T-cell (primary cell): ENCODE measurements at regions not wholly inside any gene's neighbourhood (a gene's known extent, or its start where the extent isn't known, plus 50 kb on each side); places are given as distances from the start of the nearest gene placed in this dataset.

Experiments
- ATAC-seq, 4 experiments: fragments of 200-7000 bp in 3 of 4; fragments of 150-1000 bp in 1 of 4; cut with Tn5 transposase; replicated peaks in 1 of 4; 1 replicate in 3 of 4; 2 replicates in 1 of 4; pipeline ENCODE4 v1.10.0; 2021; ENCODE audit warnings: moderate library complexity in 3 of 4, mild to moderate bottlenecking in 2 of 4, moderate number of reproducible peaks in 1 of 4
- CTCF ChIA-PET, 2 donors: fragments of 300-600 bp; sonication (Branson Sonifier 250); formaldehyde crosslinking; loops; one replicate each; lab custom pipeline; 2022; ENCODE audit warnings: antibody characterized with exemption in 2 of 2; lab: Charles Lee
- POLR2A ChIA-PET, 2 donors: fragments of 300-600 bp; sonication (Branson Sonifier 250); formaldehyde crosslinking; loops; one replicate each; lab custom pipeline; 2022; ENCODE audit warnings: antibody characterized with exemption in 2 of 2; lab: Charles Lee
- DNase-seq, 35 experiments: peaks; one replicate each; pipeline versions ENCODE4 v3.0.0 to v3.0.0-alpha.2; 2013 to 2023
- H3K27ac ChIP-seq: one replicate; pipeline ENCODE4 v1.5.1; 2013; ENCODE audit warnings: low read length
- H3K27me3 ChIP-seq, 2 experiments: replicated peaks in 1 of 2; 1 replicate in 1 of 2; 2 replicates in 1 of 2; pipeline versions ENCODE4 v1.6.1 to v1.7.0; 2013; ENCODE audit warnings: low read length in 1 of 2, mixed read lengths in 1 of 2; ENCODE audit not compliant: control insufficient read depth in 2 of 2, insufficient read depth in 2 of 2; ENCODE audit errors: extremely low read depth in 1 of 2
- H3K36me3 ChIP-seq, 2 donors: 1 replicate in 1 of 2; 2 replicates in 1 of 2; pipeline versions ENCODE4 v1.6.1 to v1.7.0; 2013; ENCODE audit warnings: low read length in 1 of 2; ENCODE audit not compliant: control insufficient read depth in 2 of 2, insufficient read depth in 1 of 2; ENCODE audit errors: extremely low read depth in 1 of 2
- H3K4me1 ChIP-seq, 2 experiments: 1 replicate in 1 of 2; 2 replicates in 1 of 2; pipeline versions ENCODE4 v1.6.1 to v1.7.0; 2013; ENCODE audit warnings: low read length in 2 of 2, mixed read lengths in 1 of 2; ENCODE audit not compliant: insufficient read depth in 2 of 2, control insufficient read depth in 1 of 2; ENCODE audit errors: extremely low read depth in 1 of 2
- H3K4me3 ChIP-seq, 2 donors: 1 replicate in 1 of 2; 2 replicates in 1 of 2; pipeline versions ENCODE4 v1.5.1 to v1.7.0; 2013; ENCODE audit warnings: mild to moderate bottlenecking in 2 of 2, low read length in 1 of 2, moderate library complexity in 1 of 2; ENCODE audit not compliant: control insufficient read depth in 1 of 2; ENCODE audit errors: extremely low read depth in 1 of 2
- H3K9me3 ChIP-seq: 2 replicates; pipeline ENCODE4 v1.7.0; 2013
- H3K27ac Mint-ChIP-seq, 2 donors: one replicate each; pipeline ENCODE4 v1.8.0; 2020 to 2021; ENCODE audit warnings: mild to moderate bottlenecking in 2 of 2, mixed read lengths in 2 of 2
- H3K27me3 Mint-ChIP-seq, 2 donors: one replicate each; pipeline ENCODE4 v1.8.0; 2021 to 2022; ENCODE audit warnings: mixed read lengths in 2 of 2
- H3K36me3 Mint-ChIP-seq: one replicate; pipeline ENCODE4 v1.8.0; 2021; ENCODE audit warnings: mixed read lengths
- H3K4me1 Mint-ChIP-seq, 3 donors: one replicate each; pipeline ENCODE4 v1.8.0; 2020 to 2022; ENCODE audit warnings: mixed read lengths in 3 of 3, mild to moderate bottlenecking in 1 of 3
- H3K4me3 Mint-ChIP-seq, 3 donors: one replicate each; pipeline ENCODE4 v1.8.0; 2020 to 2022; ENCODE audit warnings: mild to moderate bottlenecking in 3 of 3, mixed read lengths in 3 of 3, moderate library complexity in 3 of 3
- H3K9me3 Mint-ChIP-seq, 3 donors: one replicate each; pipeline ENCODE4 v1.8.0; 2020 to 2022; ENCODE audit warnings: mixed read lengths in 3 of 3
- WGBS: methylation state at CpG from one replicate; pipeline ENCODE4 v1.1.5; 2013; ENCODE audit warnings: missing lambda C conversion rate; ENCODE audit not compliant: insufficient coverage; 5-methylcytosine and 5-hydroxymethylcytosine counted together

DNA sequence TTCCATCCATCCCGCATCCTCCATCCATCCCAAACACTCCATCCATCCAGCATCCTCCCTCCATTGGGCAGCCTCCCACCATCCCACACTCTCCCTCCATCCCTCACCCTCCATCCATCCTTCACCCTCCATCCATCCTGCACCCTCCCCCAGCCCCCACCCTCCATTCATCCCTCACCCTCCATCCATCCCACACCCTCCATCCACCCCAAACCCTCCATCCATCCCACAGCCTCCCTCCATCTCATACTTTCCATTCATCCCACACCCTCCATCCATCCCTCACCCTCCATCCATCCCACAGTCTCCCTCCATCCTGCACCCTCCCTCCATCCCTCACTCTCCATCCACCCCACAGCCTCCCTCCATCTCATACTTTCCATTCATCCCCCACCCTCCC lies 60.4 kb downstream of the FOXI2 start:
- Histone ChIP-seq H3K4me3 (no peak overlapping the region), H3K27ac (no peak overlapping the region), H3K9me3 (no peaks in the 10 kb centered on the region), H3K4me1 (no peaks in the 10 kb centered on the region), H3K36me3 (no peaks in the 10 kb centered on the region), H3K27me3 (peaks cover 0 to 13% of the 10 kb centered on the region in 2 experiments)
- Mint-ChIP-seq H3K27ac (no peak overlapping the region), H3K9me3 (no peaks in the 10 kb centered on the region), H3K36me3 (no peaks in the 10 kb centered on the region), H3K27me3 (peaks cover 23 to 26% of the 10 kb centered on the region in 2 donors), H3K4me1 (no peaks in the 10 kb centered on the region), H3K4me3 (no peak overlapping the region)
- DNase-seq (peak in 1 of 35 experiments; percentile 3), ATAC-seq (peak in 3 of 4 experiments; percentile 35 to 58 (median 44))
- ChIA-PET CTCF (no interaction called here), POLR2A (no interaction called here)
- WGBS: 100% methylated on average over 1 of the region's 1 CpG

DNA sequence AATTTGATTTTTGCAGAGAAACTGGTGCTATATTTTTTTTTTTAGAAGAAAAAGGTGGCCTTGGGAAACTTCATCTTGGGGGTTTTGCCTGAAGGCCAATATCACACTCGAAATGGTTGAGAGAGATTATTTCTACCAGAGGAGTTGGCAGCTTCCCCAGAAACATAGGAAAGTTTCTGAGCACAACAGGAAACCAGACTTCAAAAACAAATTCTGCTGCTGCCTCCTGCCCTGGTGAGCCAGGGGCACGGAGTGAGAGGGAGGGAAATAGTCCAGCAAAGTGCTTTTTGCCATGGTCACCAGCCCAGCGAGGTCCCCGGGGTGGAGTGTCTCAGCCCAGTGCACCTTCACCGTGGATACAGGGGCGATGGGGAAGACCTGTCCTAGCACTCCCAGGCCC lies 61.1 kb downstream of the FOXI2 start:
- 2% methylated on average over 5 of the region's 6 CpGs for WGBS
- no peak for ATAC-seq
- no peak overlapping the region for H3K4me3 ChIP-seq
- H3K9me3 ChIP-seq: no peaks in the 10 kb centered on the region
- Mint-ChIP-seq H3K36me3 (no peaks in the 10 kb centered on the region), H3K4me1 (no peaks in the 10 kb centered on the region), H3K4me3 (no peak overlapping the region), H3K9me3 (no peaks in the 10 kb centered on the region), H3K27me3 (peaks cover 26 to 29% of the 10 kb centered on the region in 2 donors), H3K27ac (no peak overlapping the region)
- H3K27me3 ChIP-seq: peaks cover 0 to 13% of the 10 kb centered on the region in 2 experiments
- no peaks in the 10 kb centered on the region for H3K36me3 ChIP-seq
- no peak for DNase-seq
- no peaks in the 10 kb centered on the region for H3K4me1 ChIP-seq
- H3K27ac ChIP-seq: no peak overlapping the region
- CTCF ChIA-PET: no interaction called here
- POLR2A ChIA-PET: no interaction called here

DNA sequence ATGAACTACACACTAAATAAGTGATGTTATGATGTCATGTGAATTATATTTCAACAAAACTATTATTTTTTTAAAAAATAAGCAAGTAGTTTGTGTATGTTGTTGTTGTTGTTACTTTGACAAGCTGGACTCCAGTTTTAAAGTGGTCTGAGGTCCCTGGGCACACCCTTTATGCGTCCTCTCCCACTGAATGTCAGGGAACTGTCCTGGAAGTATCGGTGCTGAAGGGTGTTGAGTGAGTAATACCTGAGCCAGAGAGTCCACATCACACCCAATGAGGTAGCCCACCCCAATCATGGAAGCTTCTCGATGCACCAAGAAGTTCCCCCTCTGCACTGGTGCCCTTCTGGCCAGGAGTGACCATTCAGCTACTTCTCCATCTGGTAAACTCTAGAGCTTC lies 64.3 kb downstream of the FOXI2 start:
- ChIA-PET CTCF (no interaction called here), POLR2A (no interaction called here)
- H3K27ac ChIP-seq: no peak overlapping the region
- no peaks in the 10 kb centered on the region for H3K9me3 ChIP-seq
- H3K27ac Mint-ChIP-seq: no peak overlapping the region
- H3K4me3 ChIP-seq: no peak overlapping the region
- H3K4me1 Mint-ChIP-seq: no peaks in the 10 kb centered on the region
- H3K27me3 Mint-ChIP-seq: peaks cover 24 to 34% of the 10 kb centered on the region in 2 donors
- no peak for DNase-seq
- WGBS: no CpG with 5 or more reads among the region's 3 CpGs
- peaks cover 0 to 21% of the 10 kb centered on the region in 2 experiments for H3K27me3 ChIP-seq
- no peaks in the 10 kb centered on the region for H3K9me3 Mint-ChIP-seq
- H3K4me3 Mint-ChIP-seq: no peak overlapping the region
- H3K4me1 ChIP-seq: no peaks in the 10 kb centered on the region
- no peaks in the 10 kb centered on the region for H3K36me3 Mint-ChIP-seq
- no peaks in the 10 kb centered on the region for H3K36me3 ChIP-seq
- no peak for ATAC-seq

DNA sequence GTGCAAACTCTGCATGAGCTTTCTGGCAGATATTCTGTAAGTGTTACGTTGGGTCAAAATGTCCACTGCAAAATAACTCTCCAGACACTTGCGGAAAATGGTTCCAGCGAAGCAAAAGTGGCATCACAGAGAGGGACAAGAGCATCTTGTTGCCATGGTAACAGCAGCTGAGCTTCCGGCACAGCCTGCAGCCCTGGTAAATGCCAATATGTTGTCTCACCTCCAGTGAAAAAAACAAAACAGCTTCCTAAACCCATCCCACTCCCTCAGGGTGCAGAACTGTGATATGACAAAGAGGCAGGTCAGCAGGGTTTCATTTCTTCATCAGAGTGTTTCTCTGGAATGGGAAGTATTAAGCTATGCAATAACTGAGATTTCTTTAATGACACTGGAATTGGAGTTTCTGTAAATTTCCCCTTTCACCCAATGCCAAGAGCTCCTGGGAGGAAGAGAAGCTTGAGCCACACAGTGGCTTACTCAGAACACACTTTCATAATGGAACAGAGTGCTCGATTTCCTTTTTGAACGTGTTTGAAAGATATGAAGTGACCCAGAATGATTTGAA lies 65.6 kb downstream of the FOXI2 start:
- no peak overlapping the region for H3K4me3 Mint-ChIP-seq
- Histone ChIP-seq H3K9me3 (no peaks in the 10 kb centered on the region), H3K4me1 (no peaks in the 10 kb centered on the region), H3K27me3 (peaks cover 0 to 15% of the 10 kb centered on the region in 2 experiments), H3K27ac (no peak overlapping the region), H3K4me3 (no peak overlapping the region), H3K36me3 (no peaks in the 10 kb centered on the region)
- H3K27me3 Mint-ChIP-seq: peaks cover 22 to 37% of the 10 kb centered on the region in 2 donors
- H3K27ac Mint-ChIP-seq: no peak overlapping the region
- DNase-seq (no peak), ATAC-seq (no peak)
- WGBS: 73% methylated on average over 4 of the region's 6 CpGs
- ChIA-PET POLR2A (no interaction called here), CTCF (no interaction called here)
- no peaks in the 10 kb centered on the region for H3K36me3 Mint-ChIP-seq
- H3K4me1 Mint-ChIP-seq: no peaks in the 10 kb centered on the region
- H3K9me3 Mint-ChIP-seq: no peaks in the 10 kb centered on the region

DNA sequence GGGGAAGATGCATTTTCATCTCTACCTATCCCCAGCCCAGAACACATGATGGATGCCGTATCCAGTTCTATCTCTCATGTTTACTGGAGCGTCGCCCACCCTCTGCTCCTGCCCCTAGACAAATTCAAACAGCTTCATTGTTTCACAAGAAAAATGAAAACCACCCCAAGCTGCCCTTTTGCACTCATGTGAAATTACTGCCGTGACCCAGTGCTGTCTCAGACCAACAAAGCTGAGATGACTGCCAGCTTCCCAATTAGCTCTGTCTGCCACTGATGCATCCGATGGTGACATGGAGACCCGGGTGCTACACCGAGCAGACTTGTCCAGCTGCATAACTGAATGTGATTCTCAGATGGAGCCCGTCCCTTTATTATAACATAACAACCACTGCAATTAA lies 67.7 kb downstream of the FOXI2 start:
- peaks cover 0 to 8% of the 10 kb centered on the region in 2 experiments for H3K27me3 ChIP-seq
- DNase-seq (no peak), ATAC-seq (no peak)
- H3K4me1 ChIP-seq: no peaks in the 10 kb centered on the region
- Mint-ChIP-seq H3K4me1 (no peaks in the 10 kb centered on the region), H3K9me3 (no peaks in the 10 kb centered on the region), H3K27me3 (peaks cover 17 to 27% of the 10 kb centered on the region in 2 donors), H3K27ac (no peak overlapping the region), H3K36me3 (no peaks in the 10 kb centered on the region), H3K4me3 (no peak overlapping the region)
- no peaks in the 10 kb centered on the region for H3K9me3 ChIP-seq
- POLR2A ChIA-PET: no interaction called here
- H3K4me3 ChIP-seq: no peak overlapping the region
- CTCF ChIA-PET: no interaction called here
- H3K36me3 ChIP-seq: no peaks in the 10 kb centered on the region
- WGBS: 100% methylated on average over 4 of the region's 8 CpGs
- H3K27ac ChIP-seq: no peak overlapping the region

DNA sequence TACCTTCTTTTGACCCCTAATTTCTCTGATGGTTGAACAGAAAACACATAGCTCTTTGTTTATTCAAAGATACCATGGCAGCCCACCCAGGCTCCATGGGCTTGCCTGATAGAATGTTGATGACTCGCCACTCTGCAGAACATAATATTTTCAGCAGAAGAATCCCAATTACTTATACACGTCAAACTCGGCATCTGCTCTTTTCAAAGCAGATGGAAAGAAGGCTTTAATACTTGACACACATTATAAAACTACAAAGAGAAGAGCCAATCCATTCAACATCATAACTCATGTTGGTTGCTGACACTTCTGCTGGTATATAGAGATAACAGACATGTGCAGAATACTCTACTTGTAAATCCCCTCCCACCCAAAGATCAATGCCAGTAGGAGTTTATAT lies 69.0 kb downstream of the FOXI2 start:
- ChIA-PET POLR2A (no interaction called here), CTCF (no interaction called here)
- no peaks in the 10 kb centered on the region for H3K9me3 Mint-ChIP-seq
- DNase-seq: no peak
- no peak for ATAC-seq
- 100% methylated on average over 1 of the region's 3 CpGs for WGBS
- H3K4me1 Mint-ChIP-seq: no peaks in the 10 kb centered on the region
- peaks cover 17 to 20% of the 10 kb centered on the region in 2 donors for H3K27me3 Mint-ChIP-seq
- no peaks in the 10 kb centered on the region for H3K36me3 Mint-ChIP-seq
- Histone ChIP-seq H3K27me3 (peaks cover 0 to 8% of the 10 kb centered on the region in 2 experiments), H3K27ac (no peak overlapping the region), H3K36me3 (no peaks in the 10 kb centered on the region), H3K4me1 (no peaks in the 10 kb centered on the region), H3K4me3 (no peak overlapping the region), H3K9me3 (no peaks in the 10 kb centered on the region)
- H3K27ac Mint-ChIP-seq: no peak overlapping the region
- no peak overlapping the region for H3K4me3 Mint-ChIP-seq

DNA sequence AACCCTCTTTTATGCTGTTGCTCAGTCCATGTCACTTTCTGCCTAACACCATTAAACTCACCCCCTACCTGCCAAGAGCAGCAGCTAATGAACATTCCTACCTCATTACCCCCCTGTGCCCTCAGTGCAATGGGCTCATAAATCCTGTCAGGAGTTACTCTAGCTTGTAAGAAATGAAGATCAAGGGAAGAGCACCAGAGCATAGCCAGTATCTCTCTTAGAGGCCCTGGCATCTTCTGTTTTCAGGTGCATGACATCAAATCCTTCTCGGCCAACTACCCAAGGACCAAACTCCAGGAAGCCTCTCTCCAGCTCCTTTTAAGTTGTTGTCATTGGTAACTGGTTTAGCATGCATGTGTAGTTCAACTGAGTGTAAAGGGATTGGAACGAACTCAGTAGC lies 75.1 kb downstream of the FOXI2 start:
- Histone ChIP-seq H3K4me3 (no peak overlapping the region), H3K27me3 (no peaks in the 10 kb centered on the region), H3K27ac (no peak overlapping the region), H3K4me1 (no peaks in the 10 kb centered on the region), H3K36me3 (no peaks in the 10 kb centered on the region), H3K9me3 (no peaks in the 10 kb centered on the region)
- no peak overlapping the region for H3K4me3 Mint-ChIP-seq
- H3K27ac Mint-ChIP-seq: no peak overlapping the region
- ChIA-PET POLR2A (no interaction called here), CTCF (no interaction called here)
- H3K36me3 Mint-ChIP-seq: no peaks in the 10 kb centered on the region
- H3K4me1 Mint-ChIP-seq: no peaks in the 10 kb centered on the region
- WGBS: no CpG with 5 or more reads among the region's 2 CpGs
- peaks cover 4 to 16% of the 10 kb centered on the region in 2 donors for H3K27me3 Mint-ChIP-seq
- no peak for DNase-seq
- H3K9me3 Mint-ChIP-seq: no peaks in the 10 kb centered on the region
- ATAC-seq: no peak
